ENCODE measurements at regions not wholly inside any gene's neighbourhood (a gene's known extent, or its start where the extent isn't known, plus 50 kb on each side); places are given as distances from the start of the nearest gene placed in this dataset.

GRCh38 chr2:242032780-242033656 is 163.5 kb downstream of the RTP5 start:
- TF ChIP-seq TAF1 (IDR thresholded peaks at IDR 0.05; ENCODE audit: low read depth) = no peak
- no peak for TF ChIP-seq EGR1 (IDR thresholded peaks at IDR 0.05)
- TF ChIP-seq YY1 (IDR thresholded peaks at IDR 0.05; ENCODE audit: low read depth) = no peak
- no peak for TF ChIP-seq CREB1 (IDR thresholded peaks at IDR 0.05; ENCODE audit: low read depth)
- TF ChIP-seq, protein P1, sequence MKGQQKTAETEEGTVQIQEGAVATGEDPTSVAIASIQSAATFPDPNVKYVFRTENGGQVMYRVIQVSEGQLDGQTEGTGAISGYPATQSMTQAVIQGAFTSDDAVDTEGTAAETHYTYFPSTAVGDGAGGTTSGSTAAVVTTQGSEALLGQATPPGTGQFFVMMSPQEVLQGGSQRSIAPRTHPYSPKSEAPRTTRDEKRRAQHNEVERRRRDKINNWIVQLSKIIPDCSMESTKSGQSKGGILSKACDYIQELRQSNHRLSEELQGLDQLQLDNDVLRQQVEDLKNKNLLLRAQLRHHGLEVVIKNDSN (IDR thresholded peaks at IDR 0.05) = no peak
- TF ChIP-seq FOXM1 (IDR thresholded peaks at IDR 0.05; ENCODE audit: borderline replicate concordance, low read depth) = no peak
- no peak for TF ChIP-seq CEBPB (IDR thresholded peaks at IDR 0.05)
- TF ChIP-seq, protein P2, sequence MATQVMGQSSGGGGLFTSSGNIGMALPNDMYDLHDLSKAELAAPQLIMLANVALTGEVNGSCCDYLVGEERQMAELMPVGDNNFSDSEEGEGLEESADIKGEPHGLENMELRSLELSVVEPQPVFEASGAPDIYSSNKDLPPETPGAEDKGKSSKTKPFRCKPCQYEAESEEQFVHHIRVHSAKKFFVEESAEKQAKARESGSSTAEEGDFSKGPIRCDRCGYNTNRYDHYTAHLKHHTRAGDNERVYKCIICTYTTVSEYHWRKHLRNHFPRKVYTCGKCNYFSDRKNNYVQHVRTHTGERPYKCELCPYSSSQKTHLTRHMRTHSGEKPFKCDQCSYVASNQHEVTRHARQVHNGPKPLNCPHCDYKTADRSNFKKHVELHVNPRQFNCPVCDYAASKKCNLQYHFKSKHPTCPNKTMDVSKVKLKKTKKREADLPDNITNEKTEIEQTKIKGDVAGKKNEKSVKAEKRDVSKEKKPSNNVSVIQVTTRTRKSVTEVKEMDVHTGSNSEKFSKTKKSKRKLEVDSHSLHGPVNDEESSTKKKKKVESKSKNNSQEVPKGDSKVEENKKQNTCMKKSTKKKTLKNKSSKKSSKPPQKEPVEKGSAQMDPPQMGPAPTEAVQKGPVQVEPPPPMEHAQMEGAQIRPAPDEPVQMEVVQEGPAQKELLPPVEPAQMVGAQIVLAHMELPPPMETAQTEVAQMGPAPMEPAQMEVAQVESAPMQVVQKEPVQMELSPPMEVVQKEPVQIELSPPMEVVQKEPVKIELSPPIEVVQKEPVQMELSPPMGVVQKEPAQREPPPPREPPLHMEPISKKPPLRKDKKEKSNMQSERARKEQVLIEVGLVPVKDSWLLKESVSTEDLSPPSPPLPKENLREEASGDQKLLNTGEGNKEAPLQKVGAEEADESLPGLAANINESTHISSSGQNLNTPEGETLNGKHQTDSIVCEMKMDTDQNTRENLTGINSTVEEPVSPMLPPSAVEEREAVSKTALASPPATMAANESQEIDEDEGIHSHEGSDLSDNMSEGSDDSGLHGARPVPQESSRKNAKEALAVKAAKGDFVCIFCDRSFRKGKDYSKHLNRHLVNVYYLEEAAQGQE (IDR thresholded peaks at IDR 0.05; ENCODE audit: low read depth) = no peak
- no peak for TF ChIP-seq ZBTB7A (IDR thresholded peaks at IDR 0.05; ENCODE audit: low read depth)
- no peak for TF ChIP-seq TEAD4 (IDR thresholded peaks at IDR 0.05)
- no peak for TF ChIP-seq EP300 (IDR thresholded peaks at IDR 0.05; ENCODE audit: borderline replicate concordance)

DNA sequence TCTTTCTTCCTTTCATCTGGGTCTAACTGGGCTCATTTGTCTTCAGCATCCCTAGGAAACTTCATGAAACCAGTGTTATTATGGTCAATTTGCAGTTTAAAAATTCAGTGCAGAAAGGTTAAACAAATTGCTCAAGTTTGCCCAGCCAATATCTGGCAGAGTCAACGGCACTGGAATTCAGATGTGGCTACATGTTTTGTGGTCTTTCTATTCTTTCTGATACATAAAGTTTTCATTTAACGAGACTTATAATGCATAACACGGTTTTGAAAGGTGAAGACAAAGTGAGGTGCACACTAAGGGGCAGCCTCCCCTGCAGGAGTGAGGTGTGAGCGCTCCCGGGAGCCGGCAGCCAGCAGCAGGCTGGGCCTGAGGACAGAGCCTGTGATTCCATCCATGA is 164.6 kb downstream of the RTP5 start:
- no peak for TF ChIP-seq MAX (IDR thresholded peaks at IDR 0.05)
- TF ChIP-seq, protein P1 (IDR thresholded peaks at IDR 0.05) = no peak
- no peak for TF ChIP-seq EGR1 (IDR thresholded peaks at IDR 0.05)
- TF ChIP-seq CEBPB (IDR thresholded peaks at IDR 0.05) = no peak
- TF ChIP-seq FOXM1 (IDR thresholded peaks at IDR 0.05; ENCODE audit: borderline replicate concordance, low read depth) = no peak
- no peak for TF ChIP-seq EP300 (IDR thresholded peaks at IDR 0.05; ENCODE audit: borderline replicate concordance)
- TF ChIP-seq TEAD4 (IDR thresholded peaks at IDR 0.05) = no peak
- no peak for TF ChIP-seq TCF12 (IDR thresholded peaks at IDR 0.05; ENCODE audit: low read depth)
- no peak for TF ChIP-seq RAD21 (IDR thresholded peaks at IDR 0.05; ENCODE audit: low read depth)
- no peak for TF ChIP-seq NFIC (IDR thresholded peaks at IDR 0.05)
- TF ChIP-seq CREB1 (IDR thresholded peaks at IDR 0.05; ENCODE audit: low read depth) = no peak
- no peak for TF ChIP-seq TAF1 (IDR thresholded peaks at IDR 0.05; ENCODE audit: low read depth)
- TF ChIP-seq ZBTB7A (IDR thresholded peaks at IDR 0.05; ENCODE audit: low read depth) = no peak

DNA sequence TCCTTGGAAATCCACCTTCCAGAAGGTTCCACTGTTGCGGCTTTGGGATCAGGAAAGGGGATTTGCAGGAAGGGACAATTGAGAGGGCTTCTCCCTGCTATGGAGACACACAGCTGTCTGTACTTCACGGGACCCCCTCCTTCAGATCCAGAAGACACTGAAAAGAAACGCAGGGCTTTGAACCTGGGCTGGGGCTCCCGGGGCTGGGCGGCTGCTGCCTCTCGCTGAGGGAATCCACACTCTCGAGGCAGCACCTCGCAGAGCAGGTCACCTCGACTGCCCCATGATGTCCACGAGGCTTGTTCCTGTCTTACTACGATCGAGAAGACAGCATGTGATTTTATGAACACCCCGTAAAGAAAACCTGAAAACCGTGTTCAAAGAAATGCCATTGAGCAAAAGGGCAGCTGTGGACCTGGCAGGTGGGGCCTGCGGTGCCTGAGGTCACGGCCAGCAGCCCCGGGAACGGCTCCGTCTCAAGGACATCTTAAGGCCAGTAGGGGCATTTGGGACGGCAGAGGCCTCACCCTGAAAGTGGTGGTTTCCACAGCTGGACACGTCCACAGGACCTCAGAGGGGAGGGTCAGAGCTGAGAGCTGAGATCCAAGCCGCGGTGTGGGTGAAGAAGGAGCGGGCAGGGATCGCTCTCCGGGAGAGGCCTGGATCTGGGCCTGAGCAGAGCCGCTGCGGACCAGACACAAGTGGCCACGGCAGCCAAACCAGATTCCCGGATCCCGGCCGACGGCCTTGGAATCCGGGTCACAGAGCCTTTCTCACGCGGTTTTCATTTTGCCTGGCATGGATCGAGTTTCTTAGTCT is 165.7 kb downstream of the RTP5 start:
- no peak for TF ChIP-seq TEAD4 (IDR thresholded peaks at IDR 0.05)

- TF ChIP-seq TAF1 (IDR thresholded peaks at IDR 0.05; ENCODE audit: low read depth) (no peak), TCF12 (IDR thresholded peaks at IDR 0.05; ENCODE audit: low read depth) (no peak), ZBTB7A (IDR thresholded peaks at IDR 0.05; ENCODE audit: low read depth) (no peak), FOXM1 (IDR thresholded peaks at IDR 0.05; ENCODE audit: borderline replicate concordance, low read depth) (no peak), YY1 (IDR thresholded peaks at IDR 0.05; ENCODE audit: low read depth) (no peak), NFIC (IDR thresholded peaks at IDR 0.05) (no peak), TEAD4 (IDR thresholded peaks at IDR 0.05) (no peak), EP300 (IDR thresholded peaks at IDR 0.05; ENCODE audit: borderline replicate concordance) (no peak), RAD21 (IDR thresholded peaks at IDR 0.05; ENCODE audit: low read depth) (no peak), CREB1 (IDR thresholded peaks at IDR 0.05; ENCODE audit: low read depth) (no peak), EGR1 (IDR thresholded peaks at IDR 0.05) (no peak), CEBPB (IDR thresholded peaks at IDR 0.05) (no peak), MAX (IDR thresholded peaks at IDR 0.05) (no peak)
- TF ChIP-seq, protein P1 (IDR thresholded peaks at IDR 0.05) = no peak
- TF ChIP-seq, protein P2 (IDR thresholded peaks at IDR 0.05; ENCODE audit: low read depth) = no peak
These were observed 166.5 kb downstream of the RTP5 start for GRCh38 chr2:242035858-242036652.

Data from Ishikawa (cell line).